Heart left ventricle (tissue), 16 donors: ENCODE measurements at regions not wholly inside any gene's neighbourhood (a gene's known extent, or its start where the extent isn't known, plus 50 kb on each side); places are given as distances from the start of the nearest gene placed in this dataset.
"Not testable (repeated sequence)": the region's sequence is repeated elsewhere in the genome, so short reads cannot be mapped to it uniquely, and the experiment has no call there.

ENCODE experiments used
- ATAC-seq, 4 donors: fragments of 200-7000 bp; cut with Tn5 transposase; one replicate each; pipeline ENCODE4 v1.9.1; 2020 to 2022; ENCODE audit warnings: moderate library complexity in 4 of 4, mild to moderate bottlenecking in 3 of 4, moderate number of reproducible peaks in 1 of 4
- DNase-seq, 5 donors: peaks; one replicate each; pipeline ENCODE4 v3.0.0-alpha.2; 2020
- H3K27ac ChIP-seq, 12 donors: fragments of 200-600 bp; sonication (generic) in 4 of 12; one replicate each; pipeline versions ENCODE4 v1.5.0 to v1.8.0; 2016 to 2022; ENCODE audit warnings: mild to moderate bottlenecking in 2 of 12
- H3K27me3 ChIP-seq, 9 donors: fragments of 200-600 bp; sonication (generic) in 2 of 9; one replicate each; pipeline versions ENCODE4 v1.5.1 to v1.8.0; 2016 to 2022; ENCODE audit warnings: mild to moderate bottlenecking in 3 of 9
- H3K36me3 ChIP-seq, 9 donors: fragments of 200-600 bp; sonication (generic) in 2 of 9; one replicate each; pipeline versions ENCODE4 v1.5.0 to v1.8.0; 2018 to 2022; ENCODE audit warnings: mild to moderate bottlenecking in 2 of 9
- H3K4me1 ChIP-seq, 12 donors: fragments of 200-600 bp; sonication (generic) in 4 of 12; one replicate each; pipeline versions ENCODE4 v1.5.0 to v1.8.0; 2016 to 2022; ENCODE audit warnings: mild to moderate bottlenecking in 3 of 12
- H3K4me3 ChIP-seq, 12 donors: fragments of 200-600 bp; sonication (generic) in 4 of 12; one replicate each; pipeline versions ENCODE4 v1.5.0 to v1.8.0; 2017 to 2022; ENCODE audit warnings: mild to moderate bottlenecking in 9 of 12, moderate library complexity in 4 of 12
- H3K9me3 ChIP-seq, 12 donors: fragments of 200-600 bp; sonication (generic) in 4 of 12; one replicate each; pipeline versions ENCODE4 v1.5.0 to v1.8.0; 2016 to 2022; ENCODE audit warnings: mild to moderate bottlenecking in 1 of 12
- POLR2A ChIP-seq, 2 donors: fragments of 450-650 bp; IDR thresholded peaks; one replicate each; pipeline ENCODE4 v1.6.1; 2017; ENCODE audit warnings: antibody characterized with exemption in 2 of 2, mild to moderate bottlenecking in 2 of 2, moderate library complexity in 2 of 2
- WGBS, 4 donors: extraction: QIAGEN DNeasy Blood & Tissue Kit in 2 of 4; methylation state at CpG; one replicate each; pipeline versions ENCODE4 v1.1.5 to v1.1.7; 2013 to 2018; 5-methylcytosine and 5-hydroxymethylcytosine counted together
- intact Hi-C, 10 donors: fragments of 100-400 bp; cut with DNase I; formaldehyde crosslinking; loops; one replicate each; pipeline versions ENCODE4 v1.11.1 to v1.14.2; 2022
- TF ChIP-seq, protein P1 (sequence below), 12 donors: fragments of 200-600 bp; sonication (generic) in 4 of 12; IDR thresholded peaks; one replicate each; pipeline versions ENCODE4 v1.5.0 to v1.8.0; 2018 to 2022; ENCODE audit warnings: antibody characterized with exemption in 12 of 12, mild to moderate bottlenecking in 5 of 12
- donor health status: ischemic (EF 13 %, LVEDD 7.1; RV severe dilation, severe dysfunction).
- donor health status: healthy with polysubstance abuse.
- donor health status: DM: no; HTN: yes; CAD: no.
- donor health status: DM: no; HTN: no; CAD: no.
- donor health status: ischemic (EF 25% LVEDD 6.9; RV normal size, moderate dysfunction).
- donor health status: ischemic (EF 25% LVEDD 5.7; RV mildly dilated, moderate dysfunction).
- donor health status: healthy.
- donor health status: DM: yes; HTN: yes; CAD: no.
- donor health status: ischemic (EF 35%, LVEDD 5.7; RV mildly dilated, moderate dysfunction).
- donor health status: nonischemic (EF 11% LVEDD 7.7; RV severe dilation, severe dysfunction).
- donor health status: DM: yes; HTN: yes; CAD: no.
- donor health status: PGD.
- donor health status: ischemic (EF 29% LVEDD 5.4; RV normal size, mild dysfunction).
- donor health status: nonischemic (EF 23%, LVEDD 6.1; RV moderate dilation, normal function).

DNA sequence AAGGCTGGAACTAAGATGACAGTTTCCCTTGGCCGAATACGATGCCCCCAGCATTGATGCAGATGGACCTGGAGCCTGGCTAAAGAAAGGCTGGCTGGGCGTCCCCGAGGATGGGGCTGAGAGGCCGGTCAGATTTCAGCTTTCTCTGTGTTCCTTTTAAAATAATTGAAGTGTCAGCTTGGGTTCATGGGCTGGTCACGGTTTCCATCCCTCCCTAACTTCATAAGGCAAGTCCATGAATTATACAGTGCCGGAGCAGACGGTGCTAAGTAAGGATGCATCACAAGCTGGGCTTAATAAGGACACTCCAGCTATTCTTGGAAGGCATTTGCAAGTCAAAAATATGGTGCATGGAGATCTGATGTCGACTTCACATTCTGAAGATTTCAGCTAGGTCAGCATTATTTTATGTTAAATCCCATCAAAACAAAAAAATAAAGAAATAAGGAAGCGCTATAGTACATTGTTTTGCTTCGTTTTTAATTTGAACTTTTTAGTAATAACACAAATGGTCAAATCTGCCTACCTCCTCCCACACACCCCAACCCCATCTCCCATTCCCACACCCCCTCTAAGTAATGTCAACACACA, 220.8 kb downstream of the RPLP1 start:
- Histone ChIP-seq H3K36me3 (no peaks in the 10 kb centered on the region), H3K27me3 (peaks cover 0 to 19% (median 9%) of the 10 kb centered on the region in 9 donors), H3K4me3 (no peak overlapping the region), H3K4me1 (peaks cover 0 to 18% (median 0%) of the 10 kb centered on the region in 12 donors), H3K27ac (no peak overlapping the region), H3K9me3 (no peaks in the 10 kb centered on the region)
- intact Hi-C loops = no loop called here
- TF ChIP-seq, protein P1, sequence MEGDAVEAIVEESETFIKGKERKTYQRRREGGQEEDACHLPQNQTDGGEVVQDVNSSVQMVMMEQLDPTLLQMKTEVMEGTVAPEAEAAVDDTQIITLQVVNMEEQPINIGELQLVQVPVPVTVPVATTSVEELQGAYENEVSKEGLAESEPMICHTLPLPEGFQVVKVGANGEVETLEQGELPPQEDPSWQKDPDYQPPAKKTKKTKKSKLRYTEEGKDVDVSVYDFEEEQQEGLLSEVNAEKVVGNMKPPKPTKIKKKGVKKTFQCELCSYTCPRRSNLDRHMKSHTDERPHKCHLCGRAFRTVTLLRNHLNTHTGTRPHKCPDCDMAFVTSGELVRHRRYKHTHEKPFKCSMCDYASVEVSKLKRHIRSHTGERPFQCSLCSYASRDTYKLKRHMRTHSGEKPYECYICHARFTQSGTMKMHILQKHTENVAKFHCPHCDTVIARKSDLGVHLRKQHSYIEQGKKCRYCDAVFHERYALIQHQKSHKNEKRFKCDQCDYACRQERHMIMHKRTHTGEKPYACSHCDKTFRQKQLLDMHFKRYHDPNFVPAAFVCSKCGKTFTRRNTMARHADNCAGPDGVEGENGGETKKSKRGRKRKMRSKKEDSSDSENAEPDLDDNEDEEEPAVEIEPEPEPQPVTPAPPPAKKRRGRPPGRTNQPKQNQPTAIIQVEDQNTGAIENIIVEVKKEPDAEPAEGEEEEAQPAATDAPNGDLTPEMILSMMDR (IDR thresholded peaks at IDR 0.05) = no peak
- no peak for TF ChIP-seq POLR2A (IDR thresholded peaks at IDR 0.05)
- 73 to 85% (median 79%) methylated on average over 11 of the region's 11 CpGs for WGBS, 4 donors
- DNase-seq (no peak), ATAC-seq (no peak)

DNA sequence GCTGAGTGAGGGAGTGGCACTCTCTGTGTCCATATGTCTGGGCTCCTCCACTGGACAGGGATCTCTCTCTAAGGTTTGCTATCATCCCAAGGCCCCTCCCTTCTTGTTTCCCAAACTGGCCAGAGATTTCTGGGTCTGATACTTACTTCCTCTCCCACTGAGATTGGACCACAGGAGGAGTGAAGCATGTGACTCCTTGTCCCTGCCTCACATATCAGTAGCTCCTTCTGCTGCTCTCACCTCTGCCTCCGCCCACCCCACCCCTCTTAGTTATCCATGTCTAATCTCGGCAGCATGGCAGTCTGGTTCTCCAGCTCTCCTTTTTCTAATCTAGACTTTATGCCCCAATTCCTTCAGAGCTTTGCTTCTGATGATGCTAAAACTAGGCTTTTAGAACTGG, 223.1 kb downstream of the RPLP1 start:
- 44 to 53% (median 49%) methylated on average over 2 of the region's 2 CpGs for WGBS, 4 donors
- DNase-seq (no peak), ATAC-seq (no peak)
- H3K4me3 ChIP-seq = no peak overlapping the region
- H3K4me1 ChIP-seq = no peaks in the 10 kb centered on the region
- H3K27me3 ChIP-seq = peaks cover 0 to 22% (median 9%) of the 10 kb centered on the region in 9 donors
- H3K27ac ChIP-seq = no peak overlapping the region
- intact Hi-C loops = loop anchor here in 1 of 10 donors (2.0 kb wide), 1 partner anchor 19 kb away; no protein-coding TSS in a partner anchor
- TF ChIP-seq POLR2A (IDR thresholded peaks at IDR 0.05) = no peak
- TF ChIP-seq, protein P1 (IDR thresholded peaks at IDR 0.05) = no peak
- H3K36me3 ChIP-seq = no peaks in the 10 kb centered on the region
- H3K9me3 ChIP-seq = no peaks in the 10 kb centered on the region

DNA sequence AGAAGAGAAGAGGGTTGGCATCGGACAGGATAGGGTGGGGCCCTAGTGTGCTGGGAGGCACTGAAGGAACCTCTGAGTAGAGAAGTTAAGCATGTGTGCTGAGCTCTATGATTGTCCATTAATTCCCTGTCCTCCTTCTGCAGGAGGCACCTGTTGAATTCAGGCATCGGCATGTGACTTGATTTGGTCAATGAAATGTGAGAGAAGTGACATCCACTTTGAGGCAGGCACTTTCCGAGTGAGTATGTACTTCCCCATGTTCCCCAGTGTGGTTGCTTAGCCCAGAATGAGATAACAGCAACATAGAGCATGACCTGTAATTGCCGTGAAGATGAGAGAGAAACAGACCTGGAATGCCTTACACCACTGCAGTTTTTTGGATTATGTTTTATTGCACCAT, 224.8 kb downstream of the RPLP1 start:
- Histone ChIP-seq H3K27ac (no peak overlapping the region), H3K4me1 (no peaks in the 10 kb centered on the region), H3K4me3 (no peak overlapping the region), H3K9me3 (peaks cover 0 to 7% (median 3%) of the 10 kb centered on the region in 12 donors), H3K36me3 (no peaks in the 10 kb centered on the region), H3K27me3 (peaks cover 0 to 22% (median 9%) of the 10 kb centered on the region in 9 donors)
- intact Hi-C loops = loop anchor here in 1 of 10 donors (2.0 kb wide), 1 partner anchor 21 kb away; no protein-coding TSS in a partner anchor
- ATAC-seq (no peak), DNase-seq (no peak)
- TF ChIP-seq, protein P1 (IDR thresholded peaks at IDR 0.05) = no peak
- TF ChIP-seq POLR2A (IDR thresholded peaks at IDR 0.05) = no peak
- whole genome bisulfite sequencing, 4 donors = 60 to 68% (median 67%) methylated on average over 4 of the region's 4 CpGs

DNA sequence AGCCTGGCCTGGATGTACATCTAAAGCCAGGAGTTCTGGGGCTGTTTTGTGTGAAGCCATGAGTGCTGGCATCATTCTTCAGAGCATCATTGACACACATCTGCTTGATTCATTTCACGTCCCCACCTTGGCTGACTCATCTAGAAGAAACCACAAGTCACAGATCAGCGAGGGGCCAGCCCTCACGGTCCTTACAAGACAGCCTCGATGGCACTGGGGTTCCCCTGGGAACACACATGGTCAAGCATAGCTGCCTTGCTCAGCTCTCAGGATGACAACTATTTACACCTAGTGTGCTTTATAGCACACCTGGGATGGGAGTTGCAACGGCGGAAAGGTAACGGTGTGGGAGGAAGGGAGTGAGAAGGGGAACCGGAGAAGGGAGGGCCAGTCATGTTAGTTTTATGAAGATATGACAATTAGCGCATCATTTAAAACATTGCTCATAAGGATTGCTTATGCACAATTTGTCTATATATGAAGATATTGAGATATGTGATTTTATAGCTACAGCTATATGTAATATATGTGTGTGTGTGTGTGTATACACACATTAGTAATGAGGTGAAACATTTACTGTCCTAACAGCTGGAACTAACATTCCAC, 227.1 kb downstream of the RPLP1 start:
- peaks cover 0 to 22% (median 6%) of the 10 kb centered on the region in 9 donors for H3K27me3 ChIP-seq
- peaks cover 0 to 20% (median 4%) of the 10 kb centered on the region in 12 donors for H3K9me3 ChIP-seq
- no peaks in the 10 kb centered on the region for H3K4me1 ChIP-seq
- intact Hi-C loops = no loop called here
- no peaks in the 10 kb centered on the region for H3K36me3 ChIP-seq
- WGBS, 4 donors = 81 to 87% (median 85%) methylated on average over 9 of the region's 9 CpGs
- ATAC-seq = no peak
- H3K4me3 ChIP-seq = no peak overlapping the region
- DNase-seq = no peak
- TF ChIP-seq, protein P1 (IDR thresholded peaks at IDR 0.05) = no peak
- no peak for TF ChIP-seq POLR2A (IDR thresholded peaks at IDR 0.05)
- no peak overlapping the region for H3K27ac ChIP-seq

DNA sequence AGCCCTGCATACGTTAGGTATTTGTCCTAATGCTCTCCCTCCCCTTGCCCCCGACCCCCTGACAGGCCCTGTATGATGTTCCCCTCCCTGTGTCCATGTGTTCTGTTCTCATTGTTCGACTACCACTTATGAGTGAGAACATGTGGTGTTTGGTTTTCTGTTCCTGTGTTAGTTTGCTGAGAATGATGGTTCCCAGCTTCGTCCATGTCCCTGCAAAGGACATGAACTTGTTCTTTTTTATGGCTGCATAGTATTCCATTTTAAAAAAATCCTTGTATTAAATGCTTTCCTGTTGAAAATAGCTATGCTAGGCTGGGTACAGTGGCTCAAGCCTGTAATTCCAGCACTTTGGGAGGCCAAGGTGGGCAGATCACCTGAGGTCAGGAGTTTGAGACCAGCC, 232.2 kb downstream of the RPLP1 start:
- peaks cover 0 to 41% (median 13%) of the 10 kb centered on the region in 12 donors for H3K9me3 ChIP-seq
- H3K36me3 ChIP-seq = not testable (repeated sequence)

More for the DNA sequence above, 232.2 kb downstream of the RPLP1 start:
- DNase-seq, H3K27ac ChIP-seq, ATAC-seq, H3K4me3 ChIP-seq, intact Hi-C loops, H3K4me1 ChIP-seq: not testable (repeated sequence)
- 67 to 71% (median 70%) methylated on average over 4 of the region's 4 CpGs for WGBS, 4 donors
- peaks cover 0 to 21% (median 0%) of the 10 kb centered on the region in 9 donors for H3K27me3 ChIP-seq
